ENCODE measurements at regions not wholly inside any gene's neighbourhood (a gene's known extent, or its start where the extent isn't known, plus 50 kb on each side); places are given as distances from the start of the nearest gene placed in this dataset.
"Not testable (repeated sequence)": the region's sequence is repeated elsewhere in the genome, so short reads cannot be mapped to it uniquely, and the experiment has no call there.

DNA sequence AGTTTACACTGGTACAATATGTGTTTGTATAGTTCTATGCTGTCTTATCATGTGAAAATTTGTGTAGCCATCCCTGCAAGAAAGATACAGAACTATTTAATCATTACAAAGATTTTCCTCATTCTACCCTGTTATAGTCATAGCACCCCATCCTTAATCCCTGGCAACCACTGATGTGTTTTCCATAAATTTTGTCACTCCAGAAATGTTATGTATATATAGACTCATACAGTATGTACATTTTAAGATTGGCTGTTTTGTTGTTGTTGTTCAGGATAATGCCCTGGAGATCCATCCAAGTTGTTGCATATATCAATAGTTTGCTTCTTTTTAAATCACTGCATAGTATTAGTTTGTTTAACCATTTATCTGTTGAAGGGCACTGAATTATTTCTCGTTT, 1911.9 kb downstream of the KHDRBS2 start:
- intact Hi-C loops (cut with DNase I; ENCODE audit: low total_unique reads); H3K27me3 ChIP-seq; H3K36me3 ChIP-seq; H3K4me3 ChIP-seq; H3K9me3 ChIP-seq; H3K27ac ChIP-seq; DNase-seq; H3K4me1 ChIP-seq: not testable (repeated sequence)
- 47 to 54% (median 49%) methylated on average over 1 of the region's 1 CpG for WGBS, 5 donors

DNA sequence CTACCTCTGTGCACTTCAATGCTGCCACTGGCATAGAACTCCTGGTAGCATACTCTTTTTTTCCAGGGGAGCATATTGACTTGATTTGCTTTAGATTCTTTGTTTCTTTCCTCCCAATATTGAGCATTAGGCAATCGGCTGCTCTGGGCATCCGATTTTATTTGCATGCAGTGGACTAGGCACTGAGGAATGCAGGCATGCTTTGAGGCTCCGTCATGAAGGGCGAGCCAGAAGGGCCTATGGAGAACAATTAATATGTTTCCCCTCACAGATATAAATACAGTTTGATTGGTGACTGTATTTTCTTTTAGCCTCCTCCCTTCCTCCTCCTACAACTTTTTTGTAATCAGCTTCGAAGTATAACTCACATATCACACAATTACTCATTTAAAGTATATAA, 1918.2 kb downstream of the KHDRBS2 start:
- H3K36me3 ChIP-seq; DNase-seq; H3K4me1 ChIP-seq; H3K4me3 ChIP-seq; H3K27ac ChIP-seq; intact Hi-C loops (cut with DNase I; ENCODE audit: low total_unique reads); H3K9me3 ChIP-seq; H3K27me3 ChIP-seq: not testable (repeated sequence)
- WGBS, 5 donors, result 83 to 89% (median 85%) methylated on average over 5 of the region's 5 CpGs

DNA sequence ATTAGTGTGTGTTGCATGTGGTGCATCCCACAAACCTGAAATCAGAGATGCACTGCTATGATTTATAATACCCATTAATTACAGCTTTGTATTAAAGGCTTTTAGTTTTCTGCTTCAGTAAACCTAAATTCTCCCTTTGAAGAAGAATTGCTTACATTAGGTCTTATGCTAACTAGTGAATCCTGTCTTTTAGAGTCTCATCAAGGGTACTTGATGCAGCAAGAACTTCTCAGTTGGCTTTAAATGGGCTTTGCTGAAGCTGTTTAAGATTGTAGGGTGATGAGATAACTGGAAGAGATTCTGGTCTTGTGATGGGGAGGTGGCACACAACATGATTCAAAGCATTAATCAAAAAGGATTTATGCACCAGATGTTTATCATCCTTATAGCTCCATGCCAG, 1920.1 kb downstream of the KHDRBS2 start:
- H3K27me3 ChIP-seq; DNase-seq; H3K4me1 ChIP-seq; H3K27ac ChIP-seq; intact Hi-C loops (cut with DNase I; ENCODE audit: low total_unique reads); H3K9me3 ChIP-seq; H3K4me3 ChIP-seq; H3K36me3 ChIP-seq: not testable (repeated sequence)

DNA sequence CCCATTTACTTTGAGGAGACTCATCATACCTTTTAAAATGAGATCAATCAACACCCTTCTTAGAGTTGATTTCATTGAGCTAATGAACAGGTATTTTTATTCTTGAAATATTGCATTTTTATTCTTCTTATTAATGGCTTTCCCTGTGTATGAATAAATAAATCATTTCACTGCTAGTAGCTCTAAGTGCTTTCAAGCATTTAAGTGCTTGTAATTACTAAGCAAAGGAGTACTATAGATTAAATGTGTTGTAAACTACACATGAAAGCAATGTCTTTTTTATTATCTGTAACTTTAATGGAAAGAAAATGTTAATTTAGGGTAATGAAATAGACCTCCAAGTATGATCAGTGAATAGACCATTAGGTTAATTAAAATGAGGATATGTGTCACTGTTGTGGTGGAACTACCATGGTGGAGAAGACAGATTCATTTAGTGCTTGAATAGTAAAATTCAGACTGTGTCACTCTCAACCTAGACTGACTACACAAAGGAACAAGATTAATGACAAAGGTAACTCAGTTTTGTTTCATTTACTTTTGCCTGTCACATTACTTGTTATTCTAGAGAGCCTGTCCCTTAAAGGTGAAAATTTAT, 1943.5 kb downstream of the KHDRBS2 start:
- H3K4me1 ChIP-seq; H3K27me3 ChIP-seq; intact Hi-C loops (cut with DNase I; ENCODE audit: low total_unique reads); H3K9me3 ChIP-seq; H3K27ac ChIP-seq; DNase-seq; H3K36me3 ChIP-seq; H3K4me3 ChIP-seq: not testable (repeated sequence)

DNA sequence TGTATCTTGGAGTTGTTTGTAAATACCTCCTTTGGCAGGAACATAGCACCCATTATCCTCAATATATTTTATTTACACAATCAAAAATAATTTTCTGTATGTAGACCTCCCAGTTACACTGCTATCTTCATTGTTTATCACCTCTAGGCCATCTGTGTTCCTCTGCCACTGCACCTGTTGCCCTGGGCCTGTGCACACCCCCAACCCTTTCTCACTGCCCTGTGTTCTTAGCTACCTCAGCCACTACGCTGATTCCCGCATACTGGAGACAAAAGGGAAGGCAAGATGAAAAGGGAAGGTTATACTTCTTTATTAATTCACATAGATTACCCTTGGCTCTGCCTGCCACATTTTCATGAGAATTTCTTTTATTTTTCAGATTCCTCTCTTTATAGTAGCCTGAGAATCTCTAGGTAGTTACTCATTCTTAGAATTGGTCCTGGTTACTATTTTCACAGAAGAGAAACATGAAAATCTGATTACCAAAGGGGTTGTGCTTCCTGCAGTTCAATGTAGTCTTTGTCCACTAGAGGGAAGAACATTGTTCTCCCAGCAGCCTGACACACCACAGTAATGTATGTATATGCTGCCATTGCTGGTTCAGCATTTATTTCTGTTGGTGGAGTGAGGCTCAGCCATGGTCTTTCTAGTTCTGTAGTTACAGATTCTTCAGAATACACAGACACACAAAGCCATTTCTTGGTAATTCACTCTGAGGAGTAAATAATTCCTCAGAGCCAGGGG, 1947.5 kb downstream of the KHDRBS2 start:
- H3K27ac ChIP-seq; H3K9me3 ChIP-seq; H3K36me3 ChIP-seq; intact Hi-C loops (cut with DNase I; ENCODE audit: low total_unique reads); H3K4me3 ChIP-seq; H3K4me1 ChIP-seq; H3K27me3 ChIP-seq: not testable (repeated sequence)
- peak in 1 of 2 donors; percentile 4 for DNase-seq
- 70 to 89% (median 84%) methylated on average over 2 of the region's 2 CpGs for WGBS, 5 donors

DNA sequence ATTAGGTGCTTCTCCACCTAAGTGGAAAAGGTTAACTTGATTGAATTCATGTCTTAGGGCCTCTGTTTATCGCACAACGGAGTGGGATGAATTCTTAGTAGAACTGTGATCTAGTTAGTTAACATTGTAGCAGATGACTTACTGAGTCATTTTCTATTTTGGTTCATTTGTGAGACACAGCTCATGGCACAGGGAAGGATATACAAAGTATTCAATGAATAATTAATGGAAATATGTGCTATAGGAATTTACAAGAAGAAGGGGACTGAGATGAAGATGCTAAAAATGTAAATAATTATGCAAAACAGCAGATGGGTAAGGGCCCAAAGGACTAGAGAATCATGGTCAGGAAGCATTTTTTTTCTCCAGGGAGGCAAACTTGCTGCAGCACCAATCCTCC, 1950.9 kb downstream of the KHDRBS2 start:
- H3K36me3 ChIP-seq; H3K9me3 ChIP-seq; H3K27ac ChIP-seq; H3K4me3 ChIP-seq; H3K27me3 ChIP-seq; intact Hi-C loops (cut with DNase I; ENCODE audit: low total_unique reads); DNase-seq; H3K4me1 ChIP-seq: not testable (repeated sequence)
- 82 to 97% (median 93%) methylated on average over 2 of the region's 2 CpGs for WGBS, 5 donors

DNA sequence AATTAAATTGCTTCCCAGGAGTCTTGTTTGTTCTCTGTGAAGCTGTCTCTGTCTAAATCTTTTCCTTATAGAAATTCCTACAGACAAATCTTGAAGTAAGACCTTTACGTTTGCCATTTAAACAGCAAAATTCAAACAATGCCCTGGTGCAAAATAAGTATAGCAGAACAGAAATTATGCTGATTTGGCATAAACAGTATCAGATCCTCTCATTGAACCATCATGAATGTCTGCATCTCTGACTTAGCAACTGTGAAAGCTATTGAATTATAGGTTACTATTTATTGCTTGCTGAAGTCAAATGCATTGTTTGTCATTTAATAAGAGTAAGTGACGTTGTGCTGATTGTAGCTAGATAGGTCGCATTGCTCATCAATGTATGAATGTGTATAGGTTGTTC, 1952.3 kb downstream of the KHDRBS2 start:
- 68 to 82% (median 76%) methylated on average over 3 of the region's 3 CpGs for WGBS, 5 donors
- H3K27ac ChIP-seq; H3K4me3 ChIP-seq; H3K36me3 ChIP-seq; DNase-seq; intact Hi-C loops (cut with DNase I; ENCODE audit: low total_unique reads); H3K4me1 ChIP-seq; H3K27me3 ChIP-seq; H3K9me3 ChIP-seq: not testable (repeated sequence)

DNA sequence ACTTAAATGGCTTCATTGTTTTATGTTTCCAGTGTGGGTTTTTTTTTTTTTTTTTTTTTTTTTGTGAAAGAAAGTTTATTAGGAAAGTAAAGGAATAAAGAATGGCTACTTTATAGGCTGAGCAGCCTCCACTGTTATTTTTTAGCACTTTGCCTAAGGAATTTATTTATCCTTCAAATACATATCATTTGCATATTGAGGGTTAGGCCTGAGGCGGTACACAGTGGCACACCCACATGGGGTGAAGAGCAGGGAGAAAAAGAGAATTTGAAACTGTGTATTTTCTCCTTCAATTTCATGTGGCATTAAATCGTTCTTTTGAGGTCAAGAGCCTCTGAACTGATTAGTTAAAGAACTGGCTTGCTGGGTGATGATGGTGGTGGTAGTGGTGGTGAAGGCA, 1977.1 kb downstream of the KHDRBS2 start:
- intact Hi-C loops (cut with DNase I; ENCODE audit: low total_unique reads); DNase-seq; H3K27me3 ChIP-seq; H3K9me3 ChIP-seq; H3K4me3 ChIP-seq; H3K4me1 ChIP-seq; H3K27ac ChIP-seq; H3K36me3 ChIP-seq: not testable (repeated sequence)
- WGBS, 5 donors, result 75 to 85% (median 79%) methylated on average over 2 of the region's 2 CpGs
